Stimulated activated CD4-positive, alpha-beta T cell treated with anti-CD3 and anti-CD28 coated beads, Interleukin-2, amount 100 ng/mL, for 24 hours (primary cell): ENCODE measurements at regions not wholly inside any gene's neighbourhood (a gene's known extent, or its start where the extent isn't known, plus 50 kb on each side); places are given as distances from the start of the nearest gene placed in this dataset.
"Not testable (repeated sequence)": the region's sequence is repeated elsewhere in the genome, so short reads cannot be mapped to it uniquely, and the experiment has no call there.

Experiments
- DNase-seq, 2 donors: peaks; one replicate each; pipeline ENCODE4 v3.0.0-alpha.2; 2020

- no peak for DNase-seq
Observed at GRCh38 chr3:14057701-14058100, 67.0 kb downstream of the CHCHD4 start.

GRCh38 chr3:14047841-14048240 lies 76.8 kb downstream of the CHCHD4 start:
- DNase-seq = no peak

- no peak for DNase-seq
Observed at GRCh38 chr3:14047027-14047426, 77.6 kb downstream of the CHCHD4 start.

- no peak for DNase-seq
Observed at GRCh38 chr3:14042680-14043079, 82.0 kb downstream of the CHCHD4 start.

- no peak for DNase-seq
Observed at GRCh38 chr3:14039149-14039548, 85.5 kb downstream of the CHCHD4 start.

GRCh38 chr3:14037211-14037610 lies 87.5 kb downstream of the CHCHD4 start:
- DNase-seq = no peak

GRCh38 chr3:14033023-14033422 lies 91.6 kb downstream of the CHCHD4 start:
- DNase-seq = no peak

- no peak for DNase-seq
Observed at GRCh38 chr3:14031271-14031670, 93.4 kb downstream of the CHCHD4 start.

- DNase-seq = not testable (repeated sequence)
Observed at GRCh38 chr3:14029390-14029995, 95.2 kb downstream of the CHCHD4 start.

- not testable (repeated sequence) for DNase-seq
Observed at GRCh38 chr3:14028122-14028521, 96.5 kb downstream of the CHCHD4 start.

- no peak for DNase-seq
Observed at GRCh38 chr3:14019459-14019858, 105.2 kb downstream of the CHCHD4 start.

- no peak for DNase-seq
Observed at GRCh38 chr3:14016900-14017475, 107.7 kb downstream of the CHCHD4 start.

GRCh38 chr3:14007006-14007405 lies 117.7 kb downstream of the CHCHD4 start:
- DNase-seq = no peak

- no peak for DNase-seq
Observed at GRCh38 chr3:14001136-14001535, 121.3 kb upstream of the WNT7A start.

- no peak for DNase-seq
Observed at GRCh38 chr3:14000556-14000955, 120.7 kb upstream of the WNT7A start.

- no peak for DNase-seq
Observed at GRCh38 chr3:13998831-13999230, 119.0 kb upstream of the WNT7A start.

- DNase-seq = not testable (repeated sequence)
Observed at GRCh38 chr3:13995216-13995615, 115.3 kb upstream of the WNT7A start.

- DNase-seq = not testable (repeated sequence)
Observed at GRCh38 chr3:13988925-13989324, 109.1 kb upstream of the WNT7A start.

GRCh38 chr3:13976469-13976868 lies 96.6 kb upstream of the WNT7A start:
- no peak for DNase-seq

GRCh38 chr3:13975686-13976085 lies 95.8 kb upstream of the WNT7A start:
- DNase-seq = no peak

- no peak for DNase-seq
Observed at GRCh38 chr3:13972679-13973379, 93.0 kb upstream of the WNT7A start.

- DNase-seq = no peak
Observed at GRCh38 chr3:13966302-13966701, 86.4 kb upstream of the WNT7A start.

- DNase-seq = no peak
Observed at GRCh38 chr3:13963137-13963886, 83.4 kb upstream of the WNT7A start.
